ENCODE measurements at regions not wholly inside any gene's neighbourhood (a gene's known extent, or its start where the extent isn't known, plus 50 kb on each side); places are given as distances from the start of the nearest gene placed in this dataset.
"Not testable (repeated sequence)": the region's sequence is repeated elsewhere in the genome, so short reads cannot be mapped to it uniquely, and the experiment has no call there.

DNA sequence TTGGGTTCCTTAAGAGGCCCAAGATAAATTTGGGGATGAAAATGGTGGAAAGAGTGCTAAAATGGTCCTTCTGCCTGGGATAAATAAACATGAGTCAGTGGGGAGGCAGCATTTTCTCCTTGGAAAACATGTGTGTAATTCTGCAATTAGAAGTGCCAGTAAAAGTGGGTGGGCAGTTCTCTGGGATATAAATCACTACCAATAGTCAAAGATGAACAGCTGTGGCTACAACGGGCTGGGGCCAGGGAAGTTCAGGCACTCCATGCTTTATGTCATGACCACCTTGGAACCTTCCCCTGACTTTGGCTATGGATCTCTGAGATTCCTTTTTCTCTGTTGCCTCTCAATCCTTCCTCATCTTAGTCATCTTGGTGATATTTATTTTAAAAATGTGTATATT is 56.5 kb upstream of the CYRIA start:
- H3K4me1 ChIP-seq (ENCODE audit: insufficient read depth, low read length) = peaks cover 5% of the 10 kb centered on the region; the same call in 1 of the 2 replicates
- no CpG with 5 or more reads among the region's 1 CpG for WGBS (ENCODE audit: extremely low coverage, insufficient read length, low lambda C conversion rate)
- no peak for DNase-seq
- no peak overlapping the region for H2AK5ac ChIP-seq (ENCODE audit: insufficient read length, low read length)
- H3K9me3 ChIP-seq (ENCODE audit: control insufficient read depth, low read depth, low read length) = no peaks in the 10 kb centered on the region
- H3K14ac ChIP-seq (ENCODE audit: insufficient read depth, low read length) = no peak overlapping the region
- no peak overlapping the region for H2AFZ ChIP-seq (ENCODE audit: low read length)
- H4K20me1 ChIP-seq (ENCODE audit: control insufficient read depth, insufficient read depth, insufficient read length) = no peaks in the 10 kb centered on the region
- no peaks in the 10 kb centered on the region for H3K79me2 ChIP-seq (ENCODE audit: insufficient read depth, low read length)
- no peak overlapping the region for H4K5ac ChIP-seq (ENCODE audit: insufficient read length, low read depth, low read length)
- H3K4ac ChIP-seq (ENCODE audit: low read depth, low read length) = no peak overlapping the region
- no peak overlapping the region for H4K91ac ChIP-seq (ENCODE audit: insufficient read length, low read depth, low read length)
- H4K8ac ChIP-seq (replicated peaks; ENCODE audit: insufficient read length, low read depth, low read length) = no peak overlapping the region
- no peak overlapping the region for H3K27ac ChIP-seq (ENCODE audit: insufficient read length, low read depth, low read length)
- Mint-ChIP-seq H3K27me3 (ENCODE audit: low read depth) (peaks cover 2% of the 10 kb centered on the region), H3K4me3 (no peak overlapping the region), H3K27ac (no peak overlapping the region), H3K36me3 (ENCODE audit: insufficient read depth in 1 of 3, low read depth in 3 of 3) (no peaks in the 10 kb centered on the region), H3K9me3 (no peaks in the 10 kb centered on the region; a peak in 1 of 5 replicates), H3K4me1 (peaks cover 7 to 18% of the 10 kb centered on the region in 2 experiments)
- no peak overlapping the region for H3T11ph ChIP-seq (ENCODE audit: low read length)
- H3K18ac ChIP-seq (ENCODE audit: insufficient read length, low read depth, low read length) = no peak overlapping the region
- TF ChIP-seq, protein P1, sequence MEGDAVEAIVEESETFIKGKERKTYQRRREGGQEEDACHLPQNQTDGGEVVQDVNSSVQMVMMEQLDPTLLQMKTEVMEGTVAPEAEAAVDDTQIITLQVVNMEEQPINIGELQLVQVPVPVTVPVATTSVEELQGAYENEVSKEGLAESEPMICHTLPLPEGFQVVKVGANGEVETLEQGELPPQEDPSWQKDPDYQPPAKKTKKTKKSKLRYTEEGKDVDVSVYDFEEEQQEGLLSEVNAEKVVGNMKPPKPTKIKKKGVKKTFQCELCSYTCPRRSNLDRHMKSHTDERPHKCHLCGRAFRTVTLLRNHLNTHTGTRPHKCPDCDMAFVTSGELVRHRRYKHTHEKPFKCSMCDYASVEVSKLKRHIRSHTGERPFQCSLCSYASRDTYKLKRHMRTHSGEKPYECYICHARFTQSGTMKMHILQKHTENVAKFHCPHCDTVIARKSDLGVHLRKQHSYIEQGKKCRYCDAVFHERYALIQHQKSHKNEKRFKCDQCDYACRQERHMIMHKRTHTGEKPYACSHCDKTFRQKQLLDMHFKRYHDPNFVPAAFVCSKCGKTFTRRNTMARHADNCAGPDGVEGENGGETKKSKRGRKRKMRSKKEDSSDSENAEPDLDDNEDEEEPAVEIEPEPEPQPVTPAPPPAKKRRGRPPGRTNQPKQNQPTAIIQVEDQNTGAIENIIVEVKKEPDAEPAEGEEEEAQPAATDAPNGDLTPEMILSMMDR (conservative IDR thresholded peaks at IDR 0.05) = no peak
- no peak overlapping the region for H3K23ac ChIP-seq (ENCODE audit: insufficient read length, low read depth, low read length)
- H2BK5ac ChIP-seq (ENCODE audit: insufficient read length, low read length) = no peak overlapping the region
- no peak overlapping the region for H2BK15ac ChIP-seq (ENCODE audit: low read depth, low read length)
- H2BK12ac ChIP-seq (ENCODE audit: insufficient read length, low read depth, low read length) = no peak overlapping the region
- no peak overlapping the region for H3K9ac ChIP-seq (ENCODE audit: extremely low read depth, insufficient read length, low read length)
- H3K56ac ChIP-seq (ENCODE audit: insufficient read length, low read depth, low read length) = no peak overlapping the region
- no peak overlapping the region for H2BK120ac ChIP-seq (ENCODE audit: low read depth, low read length, poor library complexity, severe bottlenecking)
- H3K23me2 ChIP-seq (ENCODE audit: insufficient read length, low read depth, low read length, poor library complexity, severe bottlenecking) = no peaks in the 10 kb centered on the region
- no peaks in the 10 kb centered on the region for H3K27me3 ChIP-seq (ENCODE audit: insufficient read depth, low read length)
- H3K4me2 ChIP-seq (ENCODE audit: insufficient read depth, insufficient read length, low read length) = no peak overlapping the region
- no peaks in the 10 kb centered on the region for H3K79me1 ChIP-seq (ENCODE audit: insufficient read depth, low read depth, low read length, poor library complexity, severe bottlenecking)
- no peak overlapping the region for H2BK20ac ChIP-seq (ENCODE audit: low read depth, low read length, poor library complexity, severe bottlenecking)

DNA sequence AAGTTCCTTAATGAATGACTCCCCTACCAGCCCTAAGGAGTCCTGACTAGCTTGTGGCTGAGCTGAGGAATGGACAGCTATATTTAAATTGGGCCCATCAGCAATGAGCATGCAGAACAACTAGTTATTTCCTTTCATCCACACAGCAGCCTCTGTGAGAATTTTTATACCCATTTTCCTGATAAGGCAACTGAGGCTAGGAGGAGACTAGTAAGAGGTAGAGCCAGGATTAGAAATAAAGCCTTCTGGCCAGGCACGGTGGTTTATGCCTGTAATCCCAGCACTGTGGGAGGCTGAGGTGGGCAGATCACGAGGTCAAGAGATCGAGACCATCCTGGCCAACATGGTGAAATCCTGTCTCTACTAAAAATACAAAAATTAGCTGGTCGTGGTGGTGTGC is 55.9 kb upstream of the CYRIA start:
- Mint-ChIP-seq H3K4me1 (peaks cover 7 to 18% of the 10 kb centered on the region in 2 experiments), H3K27ac (0 out of 7 replicates have a peak overlapping the region, but pooled peaks of 1 of the 3 experiments have one; percentile 8)
- H2BK120ac ChIP-seq (ENCODE audit: low read depth, low read length, poor library complexity, severe bottlenecking); H4K20me1 ChIP-seq (ENCODE audit: control insufficient read depth, insufficient read depth, insufficient read length); H3K79me2 ChIP-seq (ENCODE audit: insufficient read depth, low read length); H2BK20ac ChIP-seq (ENCODE audit: low read depth, low read length, poor library complexity, severe bottlenecking); H3K4me3 Mint-ChIP-seq; H3K23ac ChIP-seq (ENCODE audit: insufficient read length, low read depth, low read length); H3K79me1 ChIP-seq (ENCODE audit: insufficient read depth, low read depth, low read length, poor library complexity, severe bottlenecking); H3K9me3 ChIP-seq (ENCODE audit: control insufficient read depth, low read depth, low read length); H4K91ac ChIP-seq (ENCODE audit: insufficient read length, low read depth, low read length); H3K14ac ChIP-seq (ENCODE audit: insufficient read depth, low read length); H3K27me3 ChIP-seq (ENCODE audit: insufficient read depth, low read length); H3K27me3 Mint-ChIP-seq (ENCODE audit: low read depth); H3T11ph ChIP-seq (ENCODE audit: low read length); H3K27ac ChIP-seq (ENCODE audit: insufficient read length, low read depth, low read length); H4K5ac ChIP-seq (ENCODE audit: insufficient read length, low read depth, low read length); H2AK5ac ChIP-seq (ENCODE audit: insufficient read length, low read length); H2BK15ac ChIP-seq (ENCODE audit: low read depth, low read length); H4K8ac ChIP-seq (replicated peaks; ENCODE audit: insufficient read length, low read depth, low read length); H2BK5ac ChIP-seq (ENCODE audit: insufficient read length, low read length); H3K4me1 ChIP-seq (ENCODE audit: insufficient read depth, low read length); H3K23me2 ChIP-seq (ENCODE audit: insufficient read length, low read depth, low read length, poor library complexity, severe bottlenecking); H3K56ac ChIP-seq (ENCODE audit: insufficient read length, low read depth, low read length); H3K9me3 Mint-ChIP-seq; H3K4me2 ChIP-seq (ENCODE audit: insufficient read depth, insufficient read length, low read length); H3K4ac ChIP-seq (ENCODE audit: low read depth, low read length); H3K18ac ChIP-seq (ENCODE audit: insufficient read length, low read depth, low read length); H3K9ac ChIP-seq (ENCODE audit: extremely low read depth, insufficient read length, low read length); H2BK12ac ChIP-seq (ENCODE audit: insufficient read length, low read depth, low read length); H3K36me3 Mint-ChIP-seq (ENCODE audit: insufficient read depth in 1 of 3, low read depth in 3 of 3); DNase-seq; H2AFZ ChIP-seq (ENCODE audit: low read length): not testable (repeated sequence)
- WGBS (ENCODE audit: extremely low coverage, insufficient read length, low lambda C conversion rate) = no CpG with 5 or more reads among the region's 4 CpGs

Data from H9 (cell line).